Inflammatory macrophage treated with lipopolysaccharide for 1 hour (primary cell): ENCODE measurements at regions not wholly inside any gene's neighbourhood (a gene's known extent, or its start where the extent isn't known, plus 50 kb on each side); places are given as distances from the start of the nearest gene placed in this dataset.

Experiments
- DNase-seq, 2 donors: peaks; one replicate each; pipeline ENCODE4 v3.0.0-alpha.2; 2020 to 2022

DNA sequence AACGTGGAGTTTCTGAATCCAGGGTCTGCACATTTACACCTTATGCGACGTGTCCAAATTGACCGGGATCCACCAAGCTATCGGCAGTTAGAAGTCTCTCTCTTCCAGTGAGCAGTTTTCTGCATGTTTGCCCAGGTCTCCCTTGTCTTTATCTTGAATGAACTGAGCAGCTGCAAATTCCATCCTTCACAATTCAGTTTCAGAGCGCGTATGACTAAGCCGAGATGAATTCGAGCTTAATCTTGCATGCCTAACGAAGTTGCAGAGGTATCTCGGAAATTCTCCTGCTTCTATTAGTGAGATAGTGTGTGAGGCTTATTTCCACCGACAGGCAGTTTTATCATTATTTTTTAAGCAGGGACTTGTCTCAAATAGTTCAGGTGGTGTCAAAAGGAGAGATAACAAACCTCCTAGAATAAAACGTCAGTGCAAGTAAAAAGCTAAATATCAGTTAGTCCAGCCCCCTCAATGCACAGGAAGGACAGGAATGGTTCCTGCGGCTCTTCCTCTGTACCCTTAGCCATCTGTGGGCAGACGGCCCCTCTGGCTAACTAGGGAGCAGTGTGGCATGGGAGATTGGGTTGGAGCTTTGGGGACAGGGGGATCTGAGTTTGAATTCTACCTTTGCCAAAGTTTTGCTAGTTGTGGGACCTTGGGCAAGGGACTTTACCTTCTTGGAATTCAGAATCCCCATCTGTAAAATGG lies 93.0 kb upstream of the GPR139 start:
- no peak for DNase-seq

DNA sequence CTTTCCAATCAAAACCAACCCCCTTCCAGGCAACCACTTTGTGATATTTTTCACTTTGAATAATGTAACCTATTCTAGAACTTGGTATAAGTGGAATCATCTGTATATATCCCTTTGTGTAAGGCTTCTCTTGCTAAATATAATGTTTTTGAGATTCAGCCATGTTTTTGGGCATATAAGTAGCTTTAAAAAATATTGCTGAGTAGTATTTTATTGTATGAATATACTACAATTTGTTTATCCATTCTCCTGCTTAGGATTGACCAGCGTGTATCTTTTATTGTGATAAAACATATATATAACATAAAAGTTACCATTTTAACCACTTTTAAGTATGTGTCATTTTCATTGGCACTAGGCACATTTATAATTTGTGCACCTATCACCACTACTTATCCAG lies 79.8 kb upstream of the GPR139 start:
- no peak for DNase-seq

DNA sequence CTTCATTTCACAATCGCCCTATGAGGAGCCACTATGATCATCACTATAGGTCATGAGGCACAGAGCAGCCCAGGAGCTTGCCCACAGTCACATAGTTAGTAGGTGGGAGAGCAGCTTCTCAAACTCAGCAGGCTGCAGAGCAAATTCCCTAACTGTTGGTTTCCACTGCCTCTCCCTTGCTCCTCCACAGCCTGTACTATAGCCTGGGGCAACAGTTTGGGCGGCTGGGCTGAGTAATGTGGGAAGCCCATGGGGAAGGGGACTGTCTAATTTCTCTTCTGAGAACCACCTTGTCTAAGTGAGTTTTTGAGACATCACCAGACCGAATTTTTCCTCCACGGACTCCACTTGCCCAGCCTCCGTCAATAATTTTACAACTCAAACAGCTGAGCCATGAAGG lies 73.4 kb upstream of the GPR139 start:
- DNase-seq = no peak

DNA sequence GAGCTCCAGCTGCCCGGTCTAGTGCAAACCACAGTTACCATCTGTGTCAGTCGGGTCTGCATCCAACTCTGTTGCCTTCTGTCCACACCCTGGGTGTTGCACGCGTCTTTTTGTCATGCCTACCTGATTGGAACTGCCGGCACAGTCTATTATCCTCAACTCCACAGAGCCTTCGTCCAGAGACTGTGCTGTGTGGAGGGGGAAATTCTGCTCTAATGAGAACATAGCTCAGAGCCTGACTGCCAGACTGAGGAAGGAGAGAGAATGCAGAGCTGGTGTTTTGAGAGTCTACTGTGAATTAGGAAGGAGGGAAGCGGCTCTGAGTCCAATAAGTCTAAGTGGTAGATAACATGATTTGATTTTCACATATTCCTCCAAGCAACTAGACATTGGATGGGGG lies 68.3 kb upstream of the GPR139 start:
- DNase-seq = no peak

DNA sequence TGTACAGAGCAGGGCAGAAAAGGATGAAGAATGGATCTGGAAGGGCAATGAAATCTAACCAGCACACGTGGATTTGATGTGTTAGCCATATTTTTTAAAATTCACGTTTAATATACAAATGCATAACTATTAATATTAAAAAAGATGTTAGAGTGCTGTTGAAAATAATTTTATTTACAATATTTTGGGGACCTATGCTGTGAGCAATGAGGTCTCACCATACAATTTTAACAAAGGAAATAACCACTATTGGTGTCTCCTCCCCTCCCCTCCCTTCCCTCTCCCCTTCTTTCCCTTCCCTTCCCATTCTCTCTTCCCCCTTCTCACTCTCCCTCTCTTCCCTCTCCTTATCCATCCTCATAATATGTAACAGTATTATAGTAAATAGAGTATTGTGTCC lies 64.2 kb upstream of the GPR139 start:
- DNase-seq = no peak

DNA sequence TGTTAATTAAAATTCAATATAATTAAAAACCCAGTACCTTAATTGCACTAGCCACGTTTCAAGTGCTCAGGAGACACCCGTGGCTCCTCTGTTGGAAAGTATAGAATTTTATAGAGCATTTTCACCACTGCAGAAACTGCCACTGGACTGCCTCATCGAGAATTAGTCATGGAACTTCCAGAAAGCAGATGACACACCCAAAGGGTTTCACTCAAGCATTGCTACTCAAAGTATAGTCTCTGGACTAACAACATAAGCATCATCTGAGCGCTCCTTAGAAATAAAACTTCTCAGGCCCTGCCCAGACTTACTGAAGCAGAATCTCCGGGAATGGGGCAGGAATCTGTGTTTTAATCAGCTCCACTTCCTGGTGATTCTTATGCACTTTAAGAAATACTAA lies 63.5 kb upstream of the GPR139 start:
- DNase-seq = no peak

DNA sequence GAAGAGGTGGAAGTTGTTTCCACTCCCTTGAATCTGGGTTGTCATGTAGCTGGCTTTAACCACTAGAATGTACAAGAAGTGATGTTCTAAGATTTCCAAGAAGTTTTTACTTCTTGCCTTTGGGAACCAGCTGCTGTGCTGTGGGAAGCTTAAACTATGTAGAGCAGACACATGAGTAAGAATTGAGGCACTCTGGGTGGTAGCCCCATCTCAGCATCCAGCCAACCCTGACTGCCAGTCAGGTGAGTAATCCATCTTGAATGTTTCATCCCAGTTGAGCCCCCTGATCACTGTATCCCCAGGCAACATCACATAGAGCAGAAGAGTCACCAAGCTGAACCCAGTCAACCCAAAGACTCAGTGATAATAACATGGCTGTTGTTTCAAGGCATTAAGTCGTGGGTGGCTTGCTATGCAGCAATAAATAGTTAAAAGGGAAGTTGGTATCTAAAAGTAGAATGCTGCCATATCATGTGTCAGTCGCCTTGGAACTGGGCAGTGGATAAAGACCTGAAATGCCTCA lies 62.8 kb upstream of the GPR139 start:
- no peak for DNase-seq

DNA sequence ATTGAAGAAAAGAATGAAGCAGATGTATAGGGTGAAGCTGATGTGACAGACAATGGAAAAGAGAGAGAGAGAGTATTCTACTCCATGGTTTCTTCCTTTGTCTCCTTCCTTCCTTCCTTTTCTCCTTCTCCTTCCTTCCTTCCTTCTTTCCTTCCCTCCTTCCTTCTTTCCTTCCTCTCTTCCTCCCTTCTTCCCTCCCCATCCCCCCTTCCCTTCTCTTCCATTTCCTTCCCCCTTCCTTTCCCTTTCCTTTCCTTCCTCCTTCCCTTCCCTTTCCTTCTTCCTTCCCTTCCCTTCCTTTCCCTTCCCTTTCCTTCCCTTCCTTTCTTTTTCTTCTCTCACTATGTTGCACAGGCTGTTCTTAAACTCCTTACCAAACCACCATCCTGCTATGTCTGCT lies 55.7 kb upstream of the GPR139 start:
- no peak for DNase-seq
